RPMI7951 (cell line): ENCODE measurements at regions not wholly inside any gene's neighbourhood (a gene's known extent, or its start where the extent isn't known, plus 50 kb on each side); places are given as distances from the start of the nearest gene placed in this dataset.

Experiments used
- DNase-seq: peaks from one replicate; pipeline ENCODE4 v3.0.0-alpha.2; 2012; ENCODE audit warnings: low read depth

DNA sequence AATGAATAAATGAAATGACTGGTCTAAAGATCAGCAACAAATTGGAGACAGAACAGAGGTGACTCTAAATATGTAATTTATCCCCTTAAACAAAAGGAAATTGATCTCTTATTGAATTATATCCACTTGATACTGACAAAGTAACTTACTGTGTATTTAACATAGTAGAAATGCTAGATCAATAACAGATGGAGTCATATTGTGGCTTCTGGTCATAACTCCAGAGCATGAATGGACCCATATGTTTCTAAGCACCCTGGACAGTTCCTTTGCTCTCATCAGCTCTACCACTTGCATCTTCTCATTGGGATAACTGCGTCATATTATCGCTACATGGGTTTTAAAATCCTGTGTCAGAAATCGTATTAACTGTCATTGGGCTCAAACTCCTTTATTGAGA is 222.3 kb downstream of the ETS1 start:
- DNase-seq = peak; percentile 64

DNA sequence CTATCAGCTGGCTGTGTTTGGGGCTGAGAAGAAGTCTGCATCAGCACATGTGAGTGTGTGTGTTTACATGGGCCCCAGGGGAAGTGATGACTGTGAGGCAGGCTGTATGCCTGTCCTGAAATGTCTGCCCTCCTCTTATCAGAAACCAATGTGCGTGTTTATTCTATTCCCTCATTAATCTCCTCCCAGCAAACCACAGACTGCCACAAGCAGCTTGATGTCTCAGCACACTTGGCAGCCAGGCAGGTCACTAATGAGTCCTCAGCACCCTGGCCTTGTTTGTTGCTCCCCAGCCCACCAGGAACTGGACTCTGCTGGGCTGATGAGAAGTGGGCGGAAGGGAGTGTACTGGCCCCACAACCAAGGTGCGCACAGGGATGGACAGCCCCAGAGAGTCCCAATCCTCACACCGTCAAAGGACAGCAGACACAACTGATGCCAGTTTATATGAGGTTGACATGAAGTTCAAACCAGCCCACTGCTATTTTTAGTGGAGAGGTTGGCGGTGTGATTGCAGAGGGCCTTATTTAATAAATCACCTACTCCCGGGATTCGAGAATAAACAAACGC is 225.8 kb downstream of the ETS1 start:
- DNase-seq = peak; percentile 62

DNA sequence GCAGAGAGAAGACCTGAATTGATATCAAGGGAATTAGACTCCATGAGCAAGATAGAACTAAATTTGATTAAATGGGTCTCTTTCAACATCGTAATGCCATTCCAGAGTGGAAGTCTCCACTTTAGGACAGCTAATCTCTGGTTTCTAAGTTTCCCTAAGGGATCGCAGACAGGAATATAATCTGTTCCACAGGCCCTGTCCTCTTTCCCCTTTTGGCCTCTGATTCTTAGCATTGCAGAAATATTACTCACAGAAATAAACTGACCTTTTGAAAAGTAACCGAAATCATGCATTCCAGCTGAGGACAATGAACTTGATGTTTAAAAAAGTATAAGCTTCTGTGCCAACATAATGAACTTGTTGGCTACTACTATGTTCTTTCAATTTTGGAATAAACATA is 227.8 kb downstream of the ETS1 start:
- DNase-seq = peak; percentile 62

DNA sequence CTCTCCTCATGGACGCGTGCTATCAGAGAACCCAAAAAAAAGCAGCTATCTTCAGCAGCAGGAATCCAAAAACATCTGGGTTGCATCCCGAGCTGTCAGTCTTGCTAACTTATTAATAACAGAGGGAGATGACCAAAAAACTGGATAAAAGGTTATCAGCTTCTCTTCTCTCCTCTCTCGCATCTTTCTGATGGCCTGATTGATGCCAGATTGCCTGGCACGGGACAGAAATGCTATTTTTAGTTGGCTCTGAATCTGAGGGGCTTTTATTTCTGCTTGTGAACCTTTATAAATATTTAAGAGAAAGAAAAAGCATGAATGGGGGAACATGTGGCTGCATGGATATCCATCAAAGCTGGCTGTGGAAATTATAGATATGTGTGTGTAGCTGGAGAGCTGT is 230.3 kb downstream of the ETS1 start:
- no peak for DNase-seq

DNA sequence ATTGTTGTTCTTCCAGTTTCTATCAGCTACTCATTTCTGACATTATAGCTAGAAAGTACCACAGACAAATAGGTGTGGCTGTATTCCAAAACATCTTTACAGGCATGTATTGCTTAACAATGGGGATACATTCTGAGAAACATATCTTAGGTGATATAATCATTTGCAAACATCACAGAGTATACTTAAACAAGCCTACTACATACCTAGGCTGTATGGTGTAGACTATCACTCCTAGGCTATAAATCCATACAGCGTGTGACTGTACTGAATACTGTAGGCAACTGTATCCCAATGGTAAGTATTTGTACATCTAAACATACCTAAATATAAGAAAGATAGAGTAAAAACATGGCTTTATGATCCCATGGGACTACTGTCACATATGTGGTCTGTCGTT is 231.8 kb downstream of the ETS1 start:
- no peak for DNase-seq

DNA sequence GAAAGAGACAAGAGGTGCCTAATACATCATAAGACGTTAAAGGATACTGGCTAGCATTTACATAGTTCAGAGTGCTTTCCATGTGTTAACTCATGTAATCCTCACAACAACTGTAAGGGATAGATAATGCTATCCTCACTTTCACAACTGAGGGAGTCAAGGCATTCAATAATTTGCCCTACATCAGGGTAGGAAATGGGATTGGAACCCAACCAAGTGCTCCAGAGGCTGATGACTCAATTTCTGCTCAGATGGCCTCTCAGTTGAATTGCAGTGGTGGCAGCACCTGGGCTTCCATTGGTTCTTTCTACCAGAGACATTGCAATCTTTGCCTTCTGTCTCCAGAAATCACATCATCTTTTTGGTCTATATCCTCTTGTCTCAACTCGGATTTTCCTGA is 232.9 kb downstream of the ETS1 start:
- DNase-seq = peak; percentile 68

DNA sequence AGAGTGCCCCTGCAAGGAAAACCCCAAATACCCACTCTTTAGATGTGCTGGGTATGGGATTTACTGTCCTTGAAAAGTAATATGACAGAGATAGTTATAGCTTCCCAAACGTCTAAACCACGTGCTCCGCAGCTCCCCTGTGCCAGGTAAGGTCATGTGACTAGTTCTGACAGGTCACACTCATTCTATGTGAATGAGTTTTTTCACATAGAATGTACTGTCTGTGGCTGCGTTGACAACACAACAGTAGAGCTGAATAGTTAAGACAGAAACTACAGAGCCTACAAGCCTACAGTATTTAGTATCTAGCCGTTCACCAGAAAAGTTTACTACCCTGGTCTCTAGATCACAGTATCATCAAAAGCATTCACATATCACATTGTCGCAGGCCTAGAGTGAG is 236.2 kb downstream of the ETS1 start:
- no peak for DNase-seq

DNA sequence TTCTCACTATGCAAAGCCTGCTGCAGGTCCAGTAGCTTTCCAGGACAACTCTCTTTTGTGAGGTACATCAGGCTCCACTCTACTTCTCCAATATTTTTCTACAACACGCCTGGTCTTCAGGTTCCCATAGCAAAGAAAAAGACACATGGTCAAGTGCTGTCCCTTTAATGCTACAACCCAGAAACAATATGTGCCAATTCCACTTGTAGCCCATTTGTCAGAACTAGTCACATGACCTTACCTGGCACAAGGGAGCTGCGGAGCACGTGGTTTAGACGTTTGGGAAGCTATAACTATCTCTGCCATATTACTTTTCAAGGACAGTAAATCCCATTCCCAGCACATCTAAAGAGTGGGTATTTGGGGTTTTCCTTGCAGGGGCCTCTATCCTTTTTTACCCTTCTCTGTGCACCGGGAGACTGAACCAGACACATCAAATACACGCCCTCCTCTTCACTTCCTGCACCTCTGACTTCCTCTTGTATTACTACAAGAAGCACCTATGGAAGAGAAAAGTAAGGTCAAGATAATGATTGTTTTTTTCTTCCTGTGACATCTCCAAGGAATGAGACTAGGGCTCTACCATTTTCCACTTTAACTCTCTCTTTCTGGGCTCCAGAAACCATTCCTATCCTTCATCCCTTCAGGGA is 237.6 kb downstream of the ETS1 start:
- no peak for DNase-seq

DNA sequence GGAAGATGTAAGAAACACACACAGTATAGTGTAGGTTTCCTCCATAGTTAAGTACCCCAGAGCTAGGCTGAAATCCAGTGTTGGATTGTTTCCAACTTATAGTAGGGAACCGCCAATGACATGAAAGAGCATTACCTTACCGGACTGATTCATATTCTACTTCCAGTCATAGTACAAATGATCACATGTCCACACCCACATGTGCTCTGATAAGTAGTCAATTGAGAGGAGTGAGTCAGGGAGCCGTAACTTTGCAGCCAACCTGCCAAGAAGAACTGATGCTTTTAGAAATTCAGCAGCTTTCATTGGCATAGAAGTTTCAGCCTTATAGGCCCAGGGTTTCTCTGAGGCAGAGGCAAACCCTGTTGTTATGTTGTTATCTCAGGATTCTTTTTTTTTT is 240.6 kb downstream of the ETS1 start:
- DNase-seq = no peak

DNA sequence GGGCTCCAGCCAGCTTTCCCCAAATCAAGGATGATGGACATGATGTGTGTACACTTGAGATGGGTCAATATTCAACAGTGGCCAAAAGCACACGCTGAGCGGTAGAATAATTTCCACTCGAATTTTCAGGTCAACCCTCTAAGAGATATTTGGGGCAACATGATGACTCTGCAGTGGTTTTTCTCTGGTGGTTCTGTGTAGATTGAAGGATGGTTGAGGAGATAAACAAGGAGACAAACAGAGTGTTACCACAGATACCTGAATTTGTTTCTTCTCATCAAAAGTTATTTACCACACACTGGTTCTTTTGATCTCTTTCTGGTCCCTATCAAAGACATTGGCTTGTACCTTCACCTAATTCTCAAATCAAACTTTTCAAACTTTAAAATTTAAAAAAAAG is 242.0 kb downstream of the ETS1 start:
- DNase-seq = no peak

DNA sequence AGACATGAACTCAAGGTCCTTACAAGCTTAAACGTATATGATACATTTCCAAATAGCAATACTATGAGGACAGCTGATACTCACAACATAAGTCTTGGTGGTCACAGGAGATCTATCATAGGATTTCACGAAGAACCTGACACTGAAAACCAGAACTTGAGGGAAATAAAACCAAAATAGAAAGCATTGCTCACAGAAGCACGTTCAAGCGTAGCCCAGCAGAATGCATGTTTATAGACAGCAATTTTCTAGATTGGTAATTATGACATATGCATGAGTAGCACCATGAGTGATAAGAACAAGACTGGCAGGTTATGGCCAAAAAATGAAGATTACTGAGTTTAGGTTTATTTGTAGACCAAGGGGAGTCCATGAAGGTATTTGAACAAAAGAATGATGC is 243.5 kb downstream of the ETS1 start:
- DNase-seq = no peak

DNA sequence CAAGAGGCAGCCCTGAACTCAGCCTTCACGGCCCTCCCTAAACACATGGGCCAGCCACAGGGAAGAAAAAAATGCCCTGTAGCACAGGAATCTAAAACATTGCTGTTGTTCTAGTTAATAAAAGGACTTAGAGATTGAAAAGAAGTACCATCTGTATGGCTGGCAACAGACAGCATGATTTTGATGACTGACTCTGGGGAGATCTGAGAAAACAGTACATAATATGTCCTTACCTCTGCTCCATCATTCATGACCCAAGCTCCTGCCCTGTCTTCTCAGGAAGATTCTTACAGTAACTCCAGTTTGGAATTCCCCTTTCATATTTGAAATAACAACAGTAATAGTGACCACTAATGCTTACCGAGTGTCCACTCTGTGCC is 244.2 kb downstream of the ETS1 start:
- no peak for DNase-seq

DNA sequence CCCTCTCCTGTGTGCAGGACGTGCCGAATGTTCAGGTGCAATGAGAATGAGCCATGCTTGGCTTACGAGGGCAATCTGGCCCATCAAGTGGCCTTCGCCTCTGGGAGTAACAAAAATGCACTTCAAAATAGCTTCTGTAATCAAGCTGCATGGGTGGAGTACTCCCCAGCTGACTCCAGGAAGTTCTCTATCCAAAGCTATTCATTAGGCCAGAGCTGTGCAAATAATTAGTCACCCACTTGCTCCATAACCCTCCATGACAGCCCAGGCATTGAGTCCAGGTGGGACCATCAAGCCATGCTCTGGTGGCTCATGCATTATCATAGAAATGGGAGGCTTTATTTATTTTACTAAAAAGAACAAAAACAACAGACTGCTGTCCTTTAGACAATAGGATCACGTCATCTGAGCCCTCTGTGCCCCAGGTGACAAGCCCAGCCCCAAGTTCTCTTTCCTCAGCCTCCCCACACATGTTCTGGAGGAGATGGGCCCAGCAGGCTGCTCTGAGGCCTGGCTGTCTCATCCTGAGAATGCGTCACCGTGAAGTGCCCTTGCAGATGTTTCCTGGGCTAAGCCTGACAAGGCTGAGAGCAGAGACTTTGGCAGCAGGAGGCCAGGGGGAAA is 244.7 kb downstream of the ETS1 start:
- peak; percentile 86 for DNase-seq

DNA sequence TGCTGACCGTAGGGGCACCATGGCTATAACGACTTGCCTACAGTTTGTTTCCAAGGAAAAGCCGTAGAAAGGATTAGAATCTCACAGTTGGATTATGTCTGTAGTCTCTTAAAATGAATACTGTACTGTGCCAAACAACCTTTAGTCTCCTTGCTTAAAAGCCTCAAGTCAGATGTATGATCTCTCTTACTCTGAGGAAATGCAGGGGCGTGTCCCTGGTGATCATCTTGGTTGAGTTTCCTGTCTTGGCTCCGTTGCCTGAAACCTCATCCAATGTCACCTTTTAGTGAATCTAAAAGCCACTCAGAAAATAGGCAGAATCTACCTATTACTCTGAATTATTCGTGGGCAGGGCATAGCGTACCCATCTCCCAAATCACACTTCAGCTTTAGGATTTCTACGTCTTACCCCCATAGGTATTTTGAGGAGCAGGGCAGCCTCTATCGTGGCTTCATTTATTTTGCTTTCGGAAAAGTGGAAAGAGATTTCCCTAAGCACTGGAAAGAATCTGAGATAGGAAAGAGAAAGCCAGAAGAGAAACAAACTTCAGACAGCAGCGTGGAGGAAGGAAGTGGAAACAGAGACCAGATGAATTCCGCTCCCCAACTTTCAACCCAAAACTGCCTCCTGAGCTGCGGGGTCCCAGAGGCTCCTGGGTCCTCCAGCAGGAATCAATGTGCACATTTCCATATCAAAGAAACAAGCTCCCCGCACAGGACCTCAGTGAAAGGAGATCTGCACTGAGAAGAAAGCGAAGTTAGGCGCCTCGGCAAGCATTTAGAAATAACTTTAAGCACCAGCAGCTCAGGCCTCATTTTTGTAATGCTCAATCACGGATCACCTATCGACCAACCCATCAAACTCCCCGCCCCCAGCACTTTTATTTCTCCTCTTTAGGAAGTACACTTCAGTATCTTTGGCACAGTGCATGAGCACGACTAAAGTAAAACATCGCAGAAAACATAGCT is 245.8 kb downstream of the ETS1 start:
- DNase-seq = no peak

DNA sequence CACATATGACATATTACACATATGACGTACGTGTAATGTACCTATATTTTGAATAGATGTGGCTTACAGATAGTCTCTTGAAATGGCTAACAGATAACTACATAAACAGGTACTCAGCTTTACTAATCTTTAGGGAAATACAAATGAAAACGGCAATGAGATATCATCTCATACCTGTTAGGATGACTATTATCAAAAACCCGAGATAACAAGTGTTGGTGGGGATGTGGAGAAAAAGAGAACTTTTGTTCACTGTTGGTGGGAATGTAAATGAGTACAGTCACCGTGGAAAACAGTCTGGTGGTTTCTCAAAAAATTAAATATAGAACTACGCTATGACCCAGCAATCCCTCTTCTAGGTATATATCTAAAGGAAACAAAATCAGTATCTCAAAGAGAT is 247.6 kb downstream of the ETS1 start:
- DNase-seq = no peak

DNA sequence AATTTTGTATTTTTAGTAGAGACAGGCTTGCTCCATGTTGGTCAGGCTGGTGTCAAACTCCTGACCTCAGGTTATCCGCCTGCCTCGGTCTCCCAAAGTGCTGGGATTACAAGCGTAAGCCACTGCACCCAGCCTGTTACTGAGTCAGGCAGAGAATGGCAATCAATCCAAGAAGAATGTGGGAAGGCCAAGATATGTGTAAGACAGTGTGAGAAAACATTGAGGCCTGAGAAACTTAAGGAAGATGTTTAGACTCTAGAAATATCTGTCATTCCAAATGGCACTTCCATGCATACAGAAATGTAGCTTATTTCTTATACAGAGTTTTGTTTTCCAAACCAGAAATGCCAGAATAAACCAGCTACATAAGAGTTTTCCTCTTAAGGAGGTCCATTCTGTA is 248.5 kb downstream of the ETS1 start:
- no peak for DNase-seq

DNA sequence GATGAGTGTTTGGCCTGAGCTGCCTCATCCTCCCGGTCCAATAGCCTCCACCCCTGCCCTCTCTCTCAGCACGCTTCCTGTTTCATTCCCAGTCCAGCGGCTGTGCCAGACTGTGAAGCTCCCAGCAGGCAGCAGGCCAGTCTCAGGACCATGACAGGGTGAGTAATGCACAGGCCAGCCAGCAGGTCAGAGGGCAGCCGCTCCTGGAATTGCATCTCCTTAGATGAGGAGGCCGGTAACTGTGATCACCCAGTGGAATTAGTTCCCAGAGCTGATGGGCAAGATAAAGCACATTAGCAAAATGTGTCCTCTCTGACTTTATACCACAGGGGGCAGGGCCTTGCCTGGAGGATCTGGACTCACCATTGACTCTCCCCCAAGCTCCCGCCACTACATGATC is 251.2 kb downstream of the ETS1 start:
- DNase-seq = peak; percentile 99

DNA sequence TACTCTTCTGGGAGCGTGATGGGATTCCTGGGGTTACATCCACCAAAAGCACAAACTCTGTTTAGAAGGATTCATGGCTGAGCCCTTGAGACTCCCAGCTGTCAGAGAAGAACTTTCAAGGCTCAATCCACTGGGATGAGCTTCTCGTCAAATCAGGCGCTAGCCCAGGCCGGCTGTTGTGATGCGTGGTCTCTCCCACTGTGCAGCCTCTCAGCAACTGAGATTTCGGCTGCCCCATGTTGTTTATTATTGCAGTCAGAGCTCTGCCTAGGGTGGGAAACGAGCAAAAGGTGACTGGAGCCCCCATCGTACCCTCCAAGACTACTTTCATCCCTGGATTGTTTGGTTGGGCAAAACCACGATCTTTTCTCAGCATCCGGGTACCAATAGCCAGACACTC is 251.6 kb downstream of the ETS1 start:
- DNase-seq = no peak

DNA sequence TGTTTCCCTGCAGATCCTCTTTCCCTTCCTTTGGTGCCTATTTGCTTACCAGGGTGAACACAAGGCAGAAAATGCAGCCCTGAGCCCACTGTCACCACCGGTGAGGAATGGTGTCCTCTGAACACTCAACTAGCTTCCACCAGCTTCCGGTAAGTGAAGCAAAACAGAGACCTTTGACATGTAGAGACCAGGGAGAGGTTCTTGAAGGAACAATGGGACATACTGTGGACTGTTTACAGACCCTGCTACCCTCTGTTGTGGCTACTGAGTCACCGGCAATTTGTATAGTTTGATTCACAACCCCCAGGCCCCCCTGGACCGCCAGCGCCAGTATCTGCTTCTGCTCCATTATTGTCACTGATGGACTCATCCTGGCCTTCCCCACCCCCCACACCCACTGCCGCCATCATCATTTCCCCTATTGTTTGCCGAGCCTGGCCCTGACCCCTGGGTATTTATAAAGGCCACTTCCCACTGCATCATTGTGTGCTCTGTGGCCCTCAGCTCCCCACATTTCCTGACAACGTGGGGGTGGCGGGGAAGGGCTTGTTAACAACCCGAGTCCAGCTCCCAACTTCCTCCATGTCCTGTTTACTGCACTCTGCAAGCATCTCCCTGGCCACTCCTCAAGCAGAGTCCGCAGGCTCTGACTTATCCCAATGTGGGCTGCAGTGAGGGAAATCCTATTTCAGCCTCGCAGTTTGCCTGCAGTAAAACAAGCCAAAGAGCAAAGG is 252.9 kb downstream of the ETS1 start:
- peak; percentile 81 for DNase-seq

DNA sequence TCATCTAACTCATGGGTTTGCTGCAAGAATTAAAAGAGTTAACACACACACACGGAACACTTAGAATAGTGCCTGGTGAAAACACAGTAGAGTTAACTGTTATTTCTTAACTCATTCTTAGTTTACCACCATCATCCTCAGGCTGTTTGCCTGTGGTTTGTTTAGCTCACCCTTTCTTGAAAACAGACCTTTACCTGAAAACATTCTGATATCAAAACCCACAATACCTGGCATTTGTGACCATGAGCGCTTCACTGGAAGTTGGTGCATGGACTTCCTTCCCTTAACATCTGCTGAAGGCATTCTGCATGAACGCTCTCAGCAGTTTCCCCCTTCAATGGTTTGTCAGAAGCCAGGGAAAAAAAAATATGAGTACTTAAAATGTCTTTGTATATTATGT is 256.0 kb downstream of the ETS1 start:
- no peak for DNase-seq

DNA sequence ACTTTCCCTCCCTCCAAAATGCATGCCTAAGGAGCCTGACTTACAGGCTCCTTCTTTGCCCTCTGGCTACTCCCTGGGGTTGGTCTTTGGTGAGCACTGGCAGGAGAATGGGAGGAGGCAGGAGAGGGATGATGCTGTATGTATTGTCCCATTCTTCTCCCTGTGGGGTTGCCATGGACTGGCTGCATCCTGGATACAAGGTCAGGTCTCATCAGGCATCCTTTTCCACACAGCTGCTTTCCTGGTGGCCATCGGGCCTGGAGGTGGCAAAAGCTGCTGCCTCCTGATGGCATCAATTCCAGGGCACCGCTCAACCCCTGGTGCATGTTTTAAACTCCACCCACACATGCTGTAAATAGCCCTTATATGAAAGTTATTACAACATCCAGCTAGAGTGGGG is 257.2 kb downstream of the ETS1 start:
- peak; percentile 24 for DNase-seq
